GM18519 (cell line): ENCODE measurements at regions not wholly inside any gene's neighbourhood (a gene's known extent, or its start where the extent isn't known, plus 50 kb on each side); places are given as distances from the start of the nearest gene placed in this dataset.
A peak's percentile ranks its signal among the peaks of the same experiment; 100 is the strongest.

Source experiments
- ATAC-seq: cut with Tn5 transposase; IDR thresholded peaks from one replicate; pipeline ENCODE4 v1.9.1; 2021; ENCODE audit warnings: mild to moderate bottlenecking, moderate library complexity; ENCODE audit not compliant: unreplicated experiment, low FRiP score

DNA sequence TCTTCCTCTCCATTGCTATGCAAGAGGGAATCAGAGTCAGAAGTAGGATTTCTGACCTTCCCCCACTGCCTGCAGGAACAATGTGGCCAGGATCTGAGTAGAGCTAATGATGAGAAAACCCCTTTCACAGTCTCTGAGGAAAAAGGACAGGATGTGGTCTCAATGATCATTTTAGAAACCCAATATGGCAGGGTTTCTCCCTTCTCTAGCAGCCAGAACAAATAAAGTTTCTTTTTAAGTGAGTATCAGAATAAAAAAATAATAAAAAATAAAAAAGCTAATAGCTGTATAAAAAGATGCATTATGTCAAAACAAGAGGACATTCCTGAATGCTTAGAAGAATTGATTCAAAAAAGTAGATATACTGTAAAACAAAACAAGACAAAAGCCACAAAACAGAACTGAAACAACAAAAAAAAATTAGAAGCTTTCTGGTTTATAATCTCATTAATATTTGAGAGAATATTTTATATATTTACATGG lies 1124.9 kb upstream of the ZEB2 start:
- peak; percentile 98 for ATAC-seq

GRCh38 chr2:145638675-145639074 lies 1118.8 kb upstream of the ZEB2 start:
- peak; percentile 55 for ATAC-seq

DNA sequence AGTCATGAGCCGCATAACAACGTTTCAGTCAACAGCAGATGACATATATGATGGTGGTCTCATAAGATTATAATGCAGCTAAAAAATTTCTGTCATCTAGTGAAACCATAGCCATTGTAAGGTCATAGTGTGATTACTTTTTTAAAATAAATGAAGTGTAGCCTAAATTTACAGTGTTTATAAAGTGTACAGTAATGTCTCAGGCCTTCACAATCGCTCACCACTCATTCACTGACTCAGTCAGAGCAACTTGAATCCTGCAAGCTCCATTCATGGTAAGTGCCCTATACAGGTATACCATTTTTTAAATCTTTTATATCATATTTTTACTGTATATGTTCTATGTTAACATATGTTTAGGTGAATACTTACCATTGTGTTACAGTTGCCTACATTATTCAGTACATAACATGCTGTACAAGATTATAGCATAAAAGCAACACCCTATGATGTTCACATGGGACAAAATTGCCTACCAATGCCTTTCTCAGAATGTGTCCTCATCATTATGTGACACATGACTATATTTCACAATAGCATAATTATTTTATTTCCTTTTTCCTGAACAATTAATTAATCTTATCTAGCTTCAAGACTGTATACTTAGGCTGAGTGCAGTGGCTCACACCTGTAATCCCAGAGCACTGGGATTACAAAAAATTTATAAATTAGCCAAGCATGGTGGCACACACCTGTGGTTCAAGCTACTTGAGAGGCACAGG lies 1115.9 kb upstream of the ZEB2 start:
- no peak for ATAC-seq

DNA sequence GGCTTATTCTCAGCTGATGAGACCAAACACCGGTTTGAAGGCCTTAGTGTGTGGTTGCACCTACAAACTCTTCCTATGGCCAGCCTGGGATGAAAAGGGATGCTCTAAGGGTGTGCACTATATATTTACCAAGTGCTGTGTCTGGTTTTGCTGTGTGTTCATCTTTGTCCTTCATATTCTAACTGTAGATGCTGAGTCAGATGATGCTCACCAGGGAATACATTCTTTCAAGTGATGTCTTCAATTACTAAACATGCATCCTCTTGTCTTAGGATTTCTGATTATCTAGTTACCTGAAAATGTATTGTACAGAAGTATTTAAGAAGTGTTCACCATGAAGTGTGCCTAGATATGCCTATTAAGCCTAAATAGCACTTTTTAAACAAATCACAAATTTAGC lies 1111.6 kb upstream of the ZEB2 start:
- ATAC-seq, result no peak

DNA sequence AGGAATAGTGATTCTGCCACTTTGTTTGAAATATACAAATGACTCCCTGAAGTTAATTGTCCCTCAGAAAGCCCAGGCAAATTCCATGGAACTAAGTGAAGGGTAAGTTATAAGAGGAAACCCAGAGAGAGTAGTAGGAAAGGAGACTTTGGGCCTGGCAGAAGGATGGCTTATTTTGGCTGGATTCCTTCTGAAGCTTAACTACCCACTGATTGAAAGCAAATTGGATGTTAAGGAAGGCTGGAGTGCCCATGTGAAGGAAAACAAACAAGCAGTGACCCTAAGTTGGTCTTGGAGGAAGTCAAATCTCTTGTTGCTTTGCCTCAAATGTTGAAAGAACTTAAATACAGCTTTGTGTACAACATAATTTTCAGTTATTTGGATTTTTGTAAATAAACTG lies 1106.4 kb upstream of the ZEB2 start:
- ATAC-seq, result no peak

DNA sequence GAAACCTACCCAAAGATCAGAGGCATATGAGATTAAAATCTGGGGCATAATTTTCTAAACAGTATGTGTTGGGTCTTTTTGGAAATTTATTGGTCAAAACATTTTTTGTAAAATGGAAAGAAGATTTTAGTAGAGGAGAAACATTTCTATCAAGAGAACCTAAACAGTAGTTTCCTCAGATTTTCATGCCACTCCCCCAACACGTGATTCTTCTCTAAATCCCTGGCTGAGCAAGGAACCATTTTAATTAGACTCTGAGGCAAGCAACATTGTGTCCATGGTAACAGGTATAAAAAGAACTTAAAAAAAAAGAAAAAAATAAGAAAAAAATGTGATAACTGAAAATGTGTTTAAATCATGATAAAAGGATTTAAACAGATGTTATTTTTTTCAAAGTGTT lies 1105.2 kb upstream of the ZEB2 start:
- no peak for ATAC-seq

GRCh38 chr2:145623136-145623535 lies 1103.2 kb upstream of the ZEB2 start:
- no peak for ATAC-seq

GRCh38 chr2:145622285-145622684 lies 1102.4 kb upstream of the ZEB2 start:
- no peak for ATAC-seq

- ATAC-seq, result no peak
Measured at GRCh38 chr2:145617906-145618305, 1098.0 kb upstream of the ZEB2 start.

GRCh38 chr2:145617420-145617819 lies 1097.5 kb upstream of the ZEB2 start:
- ATAC-seq, result no peak

DNA sequence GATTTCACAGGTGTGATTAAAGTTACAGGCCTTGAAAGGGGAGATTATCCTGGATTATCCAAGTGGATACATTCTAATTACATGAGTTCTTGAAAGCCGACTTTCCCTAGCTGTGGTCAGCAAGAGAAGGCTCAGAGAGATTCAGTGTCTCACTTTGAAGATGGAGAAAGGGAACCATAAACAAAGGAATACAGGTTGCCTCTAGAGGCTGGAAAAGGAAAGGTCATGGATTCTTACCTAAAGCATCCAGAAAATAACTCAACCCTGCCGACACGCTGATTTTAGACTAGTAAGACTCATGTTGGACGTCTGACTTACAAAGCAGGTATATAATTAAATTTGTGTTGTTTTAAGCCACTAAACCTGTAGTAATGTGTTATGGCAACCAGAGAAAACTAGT lies 1095.7 kb upstream of the ZEB2 start:
- ATAC-seq, result no peak

DNA sequence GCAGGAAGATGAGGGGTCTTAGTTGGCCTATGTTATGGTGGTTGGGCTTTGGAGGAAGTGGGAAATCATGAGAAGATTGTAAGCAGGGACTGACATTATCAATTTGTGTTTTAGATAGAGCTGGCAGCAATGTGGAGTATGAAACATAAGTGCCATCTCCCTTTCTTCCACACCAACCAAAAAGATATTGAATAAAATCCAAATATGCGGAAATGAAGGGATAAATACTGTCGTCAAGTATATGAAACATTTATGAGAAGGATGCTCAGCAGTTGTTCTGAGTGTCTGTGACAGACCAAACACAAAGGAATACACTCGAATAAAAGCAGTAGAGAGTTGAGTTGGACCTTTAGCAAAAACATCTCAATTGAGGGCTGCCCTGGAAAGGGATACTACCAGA lies 1090.0 kb upstream of the ZEB2 start:
- no peak for ATAC-seq

GRCh38 chr2:145601361-145601925 lies 1081.5 kb upstream of the ZEB2 start:
- ATAC-seq, result no peak

GRCh38 chr2:145600811-145601210 lies 1080.9 kb upstream of the ZEB2 start:
- no peak for ATAC-seq

DNA sequence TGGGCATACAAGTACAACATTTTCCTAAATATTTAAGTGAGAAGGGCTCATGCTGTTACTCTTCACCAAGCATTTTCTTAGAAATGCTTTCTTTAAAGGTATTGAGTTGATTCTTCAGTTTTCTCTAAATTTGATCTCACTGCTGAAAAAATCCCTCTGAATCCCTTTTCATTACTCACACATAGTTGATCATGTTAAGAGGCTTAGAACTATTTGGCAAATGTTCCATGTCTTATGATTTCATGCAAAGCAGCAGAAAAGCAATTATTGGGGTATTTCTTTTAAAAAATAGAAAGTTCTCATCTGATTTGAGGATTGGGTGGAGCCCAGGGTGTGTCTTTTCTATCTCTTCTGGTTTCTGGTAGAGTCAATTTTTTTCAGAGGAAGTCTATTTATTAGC lies 1079.8 kb upstream of the ZEB2 start:
- no peak for ATAC-seq

- ATAC-seq, result no peak
Measured at GRCh38 chr2:145598434-145598833, 1078.5 kb upstream of the ZEB2 start.

DNA sequence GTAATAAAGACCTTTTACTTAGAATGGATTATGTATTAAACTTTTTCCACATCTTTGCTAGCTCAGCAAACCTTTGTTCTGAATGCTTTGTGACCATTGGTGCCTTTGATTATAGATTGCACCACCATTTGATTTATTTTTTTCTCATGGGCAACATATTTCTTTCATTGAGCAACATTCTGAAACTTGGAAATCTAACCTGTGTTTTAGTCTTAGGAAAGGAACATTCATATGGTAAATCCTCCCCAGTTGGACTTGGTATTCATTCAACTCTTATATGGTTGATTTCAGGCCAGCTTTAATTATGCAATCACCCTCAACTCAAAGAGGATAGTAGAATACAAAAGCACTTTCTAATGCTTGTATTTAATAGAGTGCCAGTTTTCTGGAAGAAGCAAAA lies 1077.9 kb upstream of the ZEB2 start:
- ATAC-seq, result no peak

GRCh38 chr2:145597006-145597405 lies 1077.1 kb upstream of the ZEB2 start:
- ATAC-seq, result peak; percentile 17

GRCh38 chr2:145596416-145596815 lies 1076.5 kb upstream of the ZEB2 start:
- peak; percentile 33 for ATAC-seq

GRCh38 chr2:145595296-145595695 lies 1075.4 kb upstream of the ZEB2 start:
- no peak for ATAC-seq

GRCh38 chr2:145593991-145594614 lies 1074.2 kb upstream of the ZEB2 start:
- ATAC-seq, result no peak

- ATAC-seq, result peak; percentile 49
Measured at GRCh38 chr2:145593280-145593679, 1073.4 kb upstream of the ZEB2 start.
